Endodermal cell (in vitro differentiated cells): ENCODE measurements at regions not wholly inside any gene's neighbourhood (a gene's known extent, or its start where the extent isn't known, plus 50 kb on each side); places are given as distances from the start of the nearest gene placed in this dataset.

ENCODE experiments used
- DNase-seq: peaks from one replicate; pipeline ENCODE4 v3.0.0-alpha.2; 2017
- H3K27ac ChIP-seq: 2 replicates; pipeline ENCODE4 v1.5.1; 2013; ENCODE audit warnings: mild to moderate bottlenecking, low read depth, low read length, moderate library complexity
- H3K27me3 ChIP-seq: 2 replicates; pipeline ENCODE4 v1.6.1; 2013; ENCODE audit warnings: mild to moderate bottlenecking, low read length, moderate library complexity; ENCODE audit not compliant: insufficient read depth, control insufficient read depth, poor library complexity, severe bottlenecking
- H3K36me3 ChIP-seq: 2 replicates; pipeline ENCODE4 v1.7.0; 2013; ENCODE audit warnings: mild to moderate bottlenecking, low read length, moderate library complexity; ENCODE audit not compliant: control insufficient read depth, insufficient read depth
- H3K4me1 ChIP-seq: one replicate; pipeline ENCODE4 v1.7.0; 2013; ENCODE audit warnings: low read length; ENCODE audit not compliant: control insufficient read depth, insufficient read depth
- H3K4me3 ChIP-seq: 2 replicates; pipeline ENCODE4 v1.5.1; 2013; ENCODE audit warnings: mild to moderate bottlenecking, low read length, moderate library complexity
- H3K9ac ChIP-seq: 2 replicates; pipeline ENCODE4 v1.6.1; 2013; ENCODE audit warnings: mild to moderate bottlenecking, low read length, moderate library complexity; ENCODE audit not compliant: poor library complexity, severe bottlenecking; ENCODE audit errors: extremely low read depth
- H3K9me3 ChIP-seq: 2 replicates; pipeline ENCODE4 v1.6.1; 2013; ENCODE audit warnings: mild to moderate bottlenecking, low read length, moderate library complexity; ENCODE audit not compliant: control insufficient read depth
- H3K27ac Mint-ChIP-seq: 2 replicates; pipeline ENCODE4 v1.8.0; 2020; ENCODE audit warnings: mixed read lengths
- H3K27me3 Mint-ChIP-seq: 2 replicates; pipeline ENCODE4 v1.8.0; 2021; ENCODE audit warnings: mild to moderate bottlenecking, mixed read lengths; ENCODE audit not compliant: insufficient read depth
- H3K36me3 Mint-ChIP-seq: 2 replicates; pipeline ENCODE4 v1.8.0; 2020; ENCODE audit warnings: low read depth, mixed read lengths
- H3K4me1 Mint-ChIP-seq: 2 replicates; pipeline ENCODE4 v1.8.0; 2020; ENCODE audit warnings: mixed read lengths
- H3K4me3 Mint-ChIP-seq: 2 replicates; pipeline ENCODE4 v1.8.0; 2020; ENCODE audit warnings: mild to moderate bottlenecking, moderate library complexity, mixed read lengths
- H3K9me3 Mint-ChIP-seq: 2 replicates; pipeline ENCODE4 v1.8.0; 2020; ENCODE audit warnings: mild to moderate bottlenecking, mixed read lengths
- WGBS, 2 experiments: methylation state at CpG; one replicate each; pipeline versions ENCODE4 v1.1.5 to v1.1.7; 2013; ENCODE audit warnings: missing lambda C conversion rate in 2 of 2, mixed read lengths in 1 of 2; ENCODE audit not compliant: insufficient coverage in 1 of 2, insufficient read length in 1 of 2; 5-methylcytosine and 5-hydroxymethylcytosine counted together
- TF ChIP-seq, protein P1 (sequence below): fragments of 200-600 bp; sonication (generic); conservative IDR thresholded peaks from 2 replicates; pipeline ENCODE4 v1.5.0; 2021; ENCODE audit warnings: antibody characterized with exemption, mild to moderate bottlenecking

DNA sequence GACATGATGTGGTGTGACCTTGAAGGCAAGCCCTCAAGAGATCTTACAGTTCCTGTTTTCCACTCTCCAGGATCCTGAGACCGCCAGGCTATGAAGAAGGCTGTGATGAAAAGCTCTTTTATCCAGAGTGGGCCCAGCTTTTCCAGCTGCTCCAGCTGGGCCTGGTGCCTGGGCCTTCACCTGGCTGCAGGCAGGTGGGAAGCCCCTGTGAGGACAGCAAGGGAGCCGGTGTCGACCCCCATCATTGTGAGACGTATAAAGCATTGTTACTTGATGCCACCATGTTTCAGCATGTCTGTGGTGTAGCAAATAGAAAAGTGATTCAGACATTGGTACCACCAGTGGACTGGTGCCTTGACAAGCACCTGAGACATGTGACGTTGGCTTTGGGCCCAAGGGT lies 190.2 kb downstream of the KIF26A start:
- Mint-ChIP-seq H3K4me3 (no peak overlapping the region), H3K4me1 (no peaks in the 10 kb centered on the region), H3K27me3 (no peaks in the 10 kb centered on the region), H3K27ac (no peak overlapping the region), H3K9me3 (peaks cover 25% of the 10 kb centered on the region), H3K36me3 (no peaks in the 10 kb centered on the region)
- Histone ChIP-seq H3K9me3 (no peaks in the 10 kb centered on the region), H3K4me3 (no peak overlapping the region), H3K4me1 (no peaks in the 10 kb centered on the region), H3K27ac (no peak overlapping the region), H3K36me3 (no peaks in the 10 kb centered on the region), H3K9ac (no peak overlapping the region), H3K27me3 (no peaks in the 10 kb centered on the region)
- 66 to 84% methylated on average over 3 to 5 of the region's 5 CpGs for WGBS, 2 experiments
- TF ChIP-seq, protein P1, sequence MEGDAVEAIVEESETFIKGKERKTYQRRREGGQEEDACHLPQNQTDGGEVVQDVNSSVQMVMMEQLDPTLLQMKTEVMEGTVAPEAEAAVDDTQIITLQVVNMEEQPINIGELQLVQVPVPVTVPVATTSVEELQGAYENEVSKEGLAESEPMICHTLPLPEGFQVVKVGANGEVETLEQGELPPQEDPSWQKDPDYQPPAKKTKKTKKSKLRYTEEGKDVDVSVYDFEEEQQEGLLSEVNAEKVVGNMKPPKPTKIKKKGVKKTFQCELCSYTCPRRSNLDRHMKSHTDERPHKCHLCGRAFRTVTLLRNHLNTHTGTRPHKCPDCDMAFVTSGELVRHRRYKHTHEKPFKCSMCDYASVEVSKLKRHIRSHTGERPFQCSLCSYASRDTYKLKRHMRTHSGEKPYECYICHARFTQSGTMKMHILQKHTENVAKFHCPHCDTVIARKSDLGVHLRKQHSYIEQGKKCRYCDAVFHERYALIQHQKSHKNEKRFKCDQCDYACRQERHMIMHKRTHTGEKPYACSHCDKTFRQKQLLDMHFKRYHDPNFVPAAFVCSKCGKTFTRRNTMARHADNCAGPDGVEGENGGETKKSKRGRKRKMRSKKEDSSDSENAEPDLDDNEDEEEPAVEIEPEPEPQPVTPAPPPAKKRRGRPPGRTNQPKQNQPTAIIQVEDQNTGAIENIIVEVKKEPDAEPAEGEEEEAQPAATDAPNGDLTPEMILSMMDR = no peak
- DNase-seq = peak; percentile 20

DNA sequence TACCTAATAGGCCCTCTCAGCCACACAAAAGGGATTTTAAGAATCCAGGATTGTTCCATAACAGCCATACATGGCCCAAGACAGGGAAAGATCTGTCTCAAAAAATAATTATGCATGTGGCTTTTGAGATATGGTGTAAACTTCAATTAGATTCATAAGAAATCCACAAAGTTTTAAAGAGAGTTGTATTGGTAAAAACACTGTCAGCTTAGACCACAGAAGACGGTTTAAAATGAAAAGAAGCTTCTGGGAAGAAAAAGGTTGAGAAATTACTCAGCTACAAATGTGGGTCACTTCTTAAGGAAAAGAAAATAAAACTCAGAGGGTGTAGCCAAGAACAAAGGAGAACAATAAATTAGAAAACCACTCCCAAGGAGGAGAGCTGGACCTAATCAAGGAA lies 191.4 kb downstream of the KIF26A start:
- Mint-ChIP-seq H3K4me1 (no peaks in the 10 kb centered on the region), H3K27ac (no peak overlapping the region), H3K9me3 (peaks cover 25% of the 10 kb centered on the region), H3K4me3 (no peak overlapping the region), H3K27me3 (no peaks in the 10 kb centered on the region), H3K36me3 (no peaks in the 10 kb centered on the region)
- Histone ChIP-seq H3K9me3 (no peaks in the 10 kb centered on the region), H3K27me3 (no peaks in the 10 kb centered on the region), H3K36me3 (no peaks in the 10 kb centered on the region), H3K9ac (no peak overlapping the region), H3K4me3 (no peak overlapping the region), H3K27ac (no peak overlapping the region), H3K4me1 (no peaks in the 10 kb centered on the region)
- TF ChIP-seq, protein P1 = no peak
- DNase-seq = no peak
- 96 to 100% methylated on average over 1 of the region's 1 CpG for WGBS, 2 experiments

DNA sequence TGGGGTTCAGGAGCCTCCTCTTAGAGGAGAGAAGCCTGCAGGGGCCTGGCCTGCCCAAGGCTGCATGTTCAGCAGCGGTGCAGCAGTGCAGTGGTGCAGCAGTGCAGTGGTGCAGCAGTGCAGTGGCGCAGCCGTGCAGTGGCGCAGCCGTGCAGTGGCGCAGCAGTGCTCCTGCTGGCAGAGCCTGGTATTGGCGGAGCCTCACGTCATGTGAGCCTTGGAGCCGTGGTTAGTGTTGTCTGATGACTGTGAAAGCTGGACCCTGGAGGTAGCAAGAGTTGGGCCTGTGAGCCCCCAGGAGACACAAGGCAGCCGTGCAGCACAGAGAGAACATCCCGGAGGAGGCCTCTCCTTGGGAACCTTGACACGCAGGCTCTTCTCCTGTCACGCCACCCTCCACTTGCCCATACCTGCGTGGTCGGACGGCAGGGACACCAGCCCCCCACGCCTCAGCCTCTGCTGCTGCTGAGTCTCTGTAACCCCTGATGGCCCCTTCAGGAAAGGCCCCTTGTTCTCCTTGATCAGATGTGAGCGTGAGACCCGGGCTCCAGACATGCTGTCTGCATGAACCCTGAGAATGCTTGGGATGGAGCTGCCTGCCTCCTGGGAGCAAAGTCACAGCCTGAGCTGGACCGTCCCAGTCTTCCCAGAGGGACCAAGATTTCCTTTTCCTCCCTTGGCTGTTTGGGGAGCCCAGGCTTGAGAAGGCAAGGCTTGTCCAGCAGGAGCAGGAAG lies 193.7 kb downstream of the KIF26A start:
- no peaks in the 10 kb centered on the region for H3K27me3 Mint-ChIP-seq
- TF ChIP-seq, protein P1 = peak; percentile 57
- Histone ChIP-seq H3K4me1 (no peaks in the 10 kb centered on the region), H3K36me3 (no peaks in the 10 kb centered on the region), H3K4me3 (no peak overlapping the region), H3K9me3 (no peaks in the 10 kb centered on the region), H3K27me3 (no peaks in the 10 kb centered on the region), H3K9ac (no peak overlapping the region), H3K27ac (no peak overlapping the region)
- no peaks in the 10 kb centered on the region for H3K4me1 Mint-ChIP-seq
- H3K27ac Mint-ChIP-seq = no peak overlapping the region
- WGBS, 2 experiments = 92 to 93% methylated on average over 16 to 20 of the region's 20 CpGs
- DNase-seq = peak; percentile 56
- H3K4me3 Mint-ChIP-seq = no peak overlapping the region
- peaks cover 25% of the 10 kb centered on the region for H3K9me3 Mint-ChIP-seq
- H3K36me3 Mint-ChIP-seq = no peaks in the 10 kb centered on the region
